ENCODE measurements at regions not wholly inside any gene's neighbourhood (a gene's known extent, or its start where the extent isn't known, plus 50 kb on each side); places are given as distances from the start of the nearest gene placed in this dataset.

GRCh38 chr6:119620846-119621555 lies 271.4 kb upstream of the MAN1A1 start:
- peaks cover 0 to 4% (median 0%) of the 10 kb centered on the region in 12 donors for H3K9me3 ChIP-seq
- no peaks in the 10 kb centered on the region for H3K36me3 ChIP-seq
- 92 to 97% (median 93%) methylated on average over 4 of the region's 4 CpGs for WGBS, 4 donors
- no peak for ATAC-seq
- H3K4me1 ChIP-seq = no peaks in the 10 kb centered on the region
- TF ChIP-seq, protein P1, sequence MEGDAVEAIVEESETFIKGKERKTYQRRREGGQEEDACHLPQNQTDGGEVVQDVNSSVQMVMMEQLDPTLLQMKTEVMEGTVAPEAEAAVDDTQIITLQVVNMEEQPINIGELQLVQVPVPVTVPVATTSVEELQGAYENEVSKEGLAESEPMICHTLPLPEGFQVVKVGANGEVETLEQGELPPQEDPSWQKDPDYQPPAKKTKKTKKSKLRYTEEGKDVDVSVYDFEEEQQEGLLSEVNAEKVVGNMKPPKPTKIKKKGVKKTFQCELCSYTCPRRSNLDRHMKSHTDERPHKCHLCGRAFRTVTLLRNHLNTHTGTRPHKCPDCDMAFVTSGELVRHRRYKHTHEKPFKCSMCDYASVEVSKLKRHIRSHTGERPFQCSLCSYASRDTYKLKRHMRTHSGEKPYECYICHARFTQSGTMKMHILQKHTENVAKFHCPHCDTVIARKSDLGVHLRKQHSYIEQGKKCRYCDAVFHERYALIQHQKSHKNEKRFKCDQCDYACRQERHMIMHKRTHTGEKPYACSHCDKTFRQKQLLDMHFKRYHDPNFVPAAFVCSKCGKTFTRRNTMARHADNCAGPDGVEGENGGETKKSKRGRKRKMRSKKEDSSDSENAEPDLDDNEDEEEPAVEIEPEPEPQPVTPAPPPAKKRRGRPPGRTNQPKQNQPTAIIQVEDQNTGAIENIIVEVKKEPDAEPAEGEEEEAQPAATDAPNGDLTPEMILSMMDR (IDR thresholded peaks at IDR 0.05) = no peak
- no peak for TF ChIP-seq POLR2A (IDR thresholded peaks at IDR 0.05)
- intact Hi-C loops (cut with DNase I) = no loop called here
- no peak overlapping the region for H3K27ac ChIP-seq
- no peak overlapping the region for H3K4me3 ChIP-seq
- no peak for DNase-seq
- H3K27me3 ChIP-seq = no peaks in the 10 kb centered on the region

- no peaks in the 10 kb centered on the region for H3K9me3 ChIP-seq
- ATAC-seq (no peak), DNase-seq (no peak)
- H3K27me3 ChIP-seq = no peaks in the 10 kb centered on the region
- TF ChIP-seq, protein P1 (IDR thresholded peaks at IDR 0.05) = no peak
- TF ChIP-seq POLR2A (IDR thresholded peaks at IDR 0.05) = no peak
- H3K36me3 ChIP-seq = no peaks in the 10 kb centered on the region
- H3K4me3 ChIP-seq = no peak overlapping the region
- no peak overlapping the region for H3K27ac ChIP-seq
- intact Hi-C loops (cut with DNase I) = loop anchor here in 1 of 10 donors (10.0 kb wide), 1 partner anchor 229 kb away; no protein-coding TSS in a partner anchor
- H3K4me1 ChIP-seq = no peaks in the 10 kb centered on the region
- WGBS, 4 donors = 40 to 52% (median 48%) methylated on average over 1 of the region's 1 CpG
Observed at GRCh38 chr6:119614138-119614537, 264.6 kb upstream of the MAN1A1 start.

DNA sequence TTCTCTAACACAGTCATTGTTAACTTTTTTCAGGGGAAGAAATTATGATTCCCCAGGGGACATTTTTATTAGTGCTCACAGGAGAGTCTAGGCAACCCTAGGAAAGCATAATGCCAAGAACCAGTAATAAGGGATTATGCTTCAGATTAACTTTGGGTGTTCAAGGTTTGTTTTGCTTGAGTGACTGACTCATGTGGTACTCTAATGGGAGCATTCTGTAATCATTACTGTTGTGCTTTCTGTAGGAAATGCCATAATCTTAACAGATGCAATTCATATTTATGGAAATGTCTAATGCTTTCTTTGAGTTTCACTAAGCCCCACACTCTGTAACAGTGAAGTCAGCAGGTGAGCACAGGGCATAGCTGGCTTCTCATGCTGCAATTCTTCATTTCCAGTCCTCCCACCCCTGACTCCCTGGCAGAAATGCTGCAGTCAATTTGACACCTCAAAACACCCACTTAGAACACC lies 263.4 kb upstream of the MAN1A1 start:
- Histone ChIP-seq H3K9me3 (no peaks in the 10 kb centered on the region), H3K27me3 (no peaks in the 10 kb centered on the region)
- DNase-seq = no peak

GRCh38 chr6:119612176-119612891 lies 262.8 kb upstream of the MAN1A1 start:
- DNase-seq (no peak), ATAC-seq (no peak)
- TF ChIP-seq, protein P1 (IDR thresholded peaks at IDR 0.05) = no peak
- TF ChIP-seq POLR2A (IDR thresholded peaks at IDR 0.05) = no peak
- Histone ChIP-seq H3K27me3 (no peaks in the 10 kb centered on the region), H3K9me3 (no peaks in the 10 kb centered on the region), H3K27ac (no peak overlapping the region), H3K36me3 (no peaks in the 10 kb centered on the region), H3K4me3 (no peak overlapping the region), H3K4me1 (no peaks in the 10 kb centered on the region)
- intact Hi-C loops (cut with DNase I) = loop anchor here in 1 of 10 donors (10.0 kb wide), 1 partner anchor 228 kb away; no protein-coding TSS in a partner anchor
- WGBS, 4 donors = 59 to 63% (median 62%) methylated on average over 3 of the region's 3 CpGs

More for the DNA sequence above, 263.4 kb upstream of the MAN1A1 start:
- Histone ChIP-seq H3K4me3 (no peak overlapping the region), H3K27ac (no peak overlapping the region), H3K36me3 (no peaks in the 10 kb centered on the region), H3K4me1 (no peaks in the 10 kb centered on the region)
- intact Hi-C loops (cut with DNase I) = loop anchor here in 1 of 10 donors (10.0 kb wide), 1 partner anchor 228 kb away; no protein-coding TSS in a partner anchor
- ATAC-seq = no peak
- TF ChIP-seq POLR2A (IDR thresholded peaks at IDR 0.05) = no peak
- TF ChIP-seq, protein P1 (IDR thresholded peaks at IDR 0.05) = no peak

Data from heart left ventricle (tissue), 16 donors.